ENCODE measurements at regions not wholly inside any gene's neighbourhood (a gene's known extent, or its start where the extent isn't known, plus 50 kb on each side); places are given as distances from the start of the nearest gene placed in this dataset.

GRCh38 chr17:12369065-12369464, 296.6 kb upstream of the MYOCD start:
- TF ChIP-seq CTCF (conservative IDR thresholded peaks at IDR 0.05) = no peak
- no peak for TF ChIP-seq ZFX (IDR thresholded peaks at IDR 0.05)

Data from C4-2B (cell line).